Neural cell (in vitro differentiated cells): ENCODE measurements at regions not wholly inside any gene's neighbourhood (a gene's known extent, or its start where the extent isn't known, plus 50 kb on each side); places are given as distances from the start of the nearest gene placed in this dataset.

Experiments used
- EP300 ChIP-seq: fragments of 450-650 bp; conservative IDR thresholded peaks from 2 replicates; pipeline ENCODE4 v1.6.1; 2014; ENCODE audit warnings: antibody characterized with exemption, mild to moderate bottlenecking, moderate library complexity; ENCODE audit not compliant: poor library complexity, severe bottlenecking
- EZH2 ChIP-seq: fragments of 200-600, 300-800 bp; shearing (Covaris generic), sonication (generic); IDR thresholded peaks from 2 replicates; pipeline ENCODE4 v1.6.1; 2014; ENCODE audit warnings: antibody characterized with exemption, low read length, borderline replicate concordance, mild to moderate bottlenecking; ENCODE audit not compliant: insufficient read depth, poor library complexity, severe bottlenecking
- POLR2AphosphoS5 ChIP-seq: IDR thresholded peaks from 2 replicates; pipeline ENCODE4 v1.6.1; 2012
- RAD21 ChIP-seq: fragments of 450-650 bp; conservative IDR thresholded peaks from 2 replicates; pipeline ENCODE4 v1.6.1; 2014; ENCODE audit warnings: antibody characterized with exemption, mild to moderate bottlenecking, moderate library complexity
- SMC3 ChIP-seq: fragments of 450-650 bp; conservative IDR thresholded peaks from 2 replicates; pipeline ENCODE4 v1.6.1; 2014; ENCODE audit warnings: antibody characterized with exemption, mild to moderate bottlenecking, moderate library complexity; ENCODE audit not compliant: poor library complexity
- TAF1 ChIP-seq: IDR thresholded peaks from 2 replicates; pipeline ENCODE4 v1.6.1; 2012; ENCODE audit warnings: low read depth
- TF ChIP-seq, protein P1 (sequence below): fragments of 450-650 bp; IDR thresholded peaks from 2 replicates; pipeline ENCODE4 v1.5.1; 2014; ENCODE audit warnings: antibody characterized with exemption, mild to moderate bottlenecking, moderate library complexity; ENCODE audit not compliant: poor library complexity, severe bottlenecking
- TF ChIP-seq, protein P2 (sequence below): IDR thresholded peaks from 2 replicates; pipeline ENCODE4 v1.6.1; 2012; ENCODE audit warnings: borderline replicate concordance

DNA sequence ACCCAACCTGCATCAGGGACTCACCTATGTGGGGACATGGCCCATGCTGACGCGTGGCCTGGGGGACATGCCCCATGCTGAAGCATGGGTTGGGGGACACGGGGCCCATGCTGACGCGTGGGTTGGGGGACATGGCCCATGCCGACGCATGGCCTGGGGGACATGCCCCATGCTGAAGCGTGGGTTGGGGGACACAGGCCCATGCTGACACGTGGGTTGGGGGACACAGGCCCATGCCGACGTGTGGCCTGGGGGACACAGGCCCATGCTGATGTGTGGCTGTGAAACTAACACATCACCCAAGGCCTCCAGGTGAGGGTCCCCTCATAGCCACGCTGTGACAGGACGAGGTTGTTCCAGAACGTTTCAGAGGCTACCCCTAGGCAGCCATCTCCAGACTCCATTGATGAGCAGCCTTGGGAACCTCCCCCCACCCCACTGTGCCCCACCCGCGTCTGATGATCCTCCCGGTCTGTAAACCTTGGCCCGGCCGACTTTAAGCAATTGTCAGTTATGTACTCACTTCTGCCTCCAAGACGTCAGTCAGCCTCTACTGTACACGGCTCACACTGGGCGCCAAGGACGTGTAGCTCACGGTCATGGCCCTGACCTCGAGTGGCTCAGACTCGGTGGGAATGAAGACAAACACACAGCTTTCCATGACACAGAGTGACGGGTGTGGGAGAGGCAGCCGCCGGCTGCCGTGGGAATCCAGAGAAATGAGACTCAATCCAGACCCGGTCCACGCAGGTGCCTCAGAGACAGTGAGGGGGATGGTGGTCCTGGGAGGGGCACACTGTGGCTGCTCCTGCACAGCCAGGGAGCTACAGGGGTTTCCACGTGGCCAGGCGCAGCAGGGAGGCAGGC, 50.2 kb upstream of the SLC66A3 start:
- TF ChIP-seq EZH2 (no peak), SMC3 (no peak), POLR2AphosphoS5 (no peak), TAF1 (no peak), RAD21 (no peak), EP300 (no peak)
- TF ChIP-seq, protein P1, sequence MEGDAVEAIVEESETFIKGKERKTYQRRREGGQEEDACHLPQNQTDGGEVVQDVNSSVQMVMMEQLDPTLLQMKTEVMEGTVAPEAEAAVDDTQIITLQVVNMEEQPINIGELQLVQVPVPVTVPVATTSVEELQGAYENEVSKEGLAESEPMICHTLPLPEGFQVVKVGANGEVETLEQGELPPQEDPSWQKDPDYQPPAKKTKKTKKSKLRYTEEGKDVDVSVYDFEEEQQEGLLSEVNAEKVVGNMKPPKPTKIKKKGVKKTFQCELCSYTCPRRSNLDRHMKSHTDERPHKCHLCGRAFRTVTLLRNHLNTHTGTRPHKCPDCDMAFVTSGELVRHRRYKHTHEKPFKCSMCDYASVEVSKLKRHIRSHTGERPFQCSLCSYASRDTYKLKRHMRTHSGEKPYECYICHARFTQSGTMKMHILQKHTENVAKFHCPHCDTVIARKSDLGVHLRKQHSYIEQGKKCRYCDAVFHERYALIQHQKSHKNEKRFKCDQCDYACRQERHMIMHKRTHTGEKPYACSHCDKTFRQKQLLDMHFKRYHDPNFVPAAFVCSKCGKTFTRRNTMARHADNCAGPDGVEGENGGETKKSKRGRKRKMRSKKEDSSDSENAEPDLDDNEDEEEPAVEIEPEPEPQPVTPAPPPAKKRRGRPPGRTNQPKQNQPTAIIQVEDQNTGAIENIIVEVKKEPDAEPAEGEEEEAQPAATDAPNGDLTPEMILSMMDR, result no peak
- TF ChIP-seq, protein P2, sequence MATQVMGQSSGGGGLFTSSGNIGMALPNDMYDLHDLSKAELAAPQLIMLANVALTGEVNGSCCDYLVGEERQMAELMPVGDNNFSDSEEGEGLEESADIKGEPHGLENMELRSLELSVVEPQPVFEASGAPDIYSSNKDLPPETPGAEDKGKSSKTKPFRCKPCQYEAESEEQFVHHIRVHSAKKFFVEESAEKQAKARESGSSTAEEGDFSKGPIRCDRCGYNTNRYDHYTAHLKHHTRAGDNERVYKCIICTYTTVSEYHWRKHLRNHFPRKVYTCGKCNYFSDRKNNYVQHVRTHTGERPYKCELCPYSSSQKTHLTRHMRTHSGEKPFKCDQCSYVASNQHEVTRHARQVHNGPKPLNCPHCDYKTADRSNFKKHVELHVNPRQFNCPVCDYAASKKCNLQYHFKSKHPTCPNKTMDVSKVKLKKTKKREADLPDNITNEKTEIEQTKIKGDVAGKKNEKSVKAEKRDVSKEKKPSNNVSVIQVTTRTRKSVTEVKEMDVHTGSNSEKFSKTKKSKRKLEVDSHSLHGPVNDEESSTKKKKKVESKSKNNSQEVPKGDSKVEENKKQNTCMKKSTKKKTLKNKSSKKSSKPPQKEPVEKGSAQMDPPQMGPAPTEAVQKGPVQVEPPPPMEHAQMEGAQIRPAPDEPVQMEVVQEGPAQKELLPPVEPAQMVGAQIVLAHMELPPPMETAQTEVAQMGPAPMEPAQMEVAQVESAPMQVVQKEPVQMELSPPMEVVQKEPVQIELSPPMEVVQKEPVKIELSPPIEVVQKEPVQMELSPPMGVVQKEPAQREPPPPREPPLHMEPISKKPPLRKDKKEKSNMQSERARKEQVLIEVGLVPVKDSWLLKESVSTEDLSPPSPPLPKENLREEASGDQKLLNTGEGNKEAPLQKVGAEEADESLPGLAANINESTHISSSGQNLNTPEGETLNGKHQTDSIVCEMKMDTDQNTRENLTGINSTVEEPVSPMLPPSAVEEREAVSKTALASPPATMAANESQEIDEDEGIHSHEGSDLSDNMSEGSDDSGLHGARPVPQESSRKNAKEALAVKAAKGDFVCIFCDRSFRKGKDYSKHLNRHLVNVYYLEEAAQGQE, result no peak
